Natural killer cell treated with Interleukin-12 subunit alpha and Interleukin-12 subunit beta and Interleukin-15 and Interleukin-18, amount 100 ng/mL, for 72 hours (primary cell): ENCODE measurements at regions not wholly inside any gene's neighbourhood (a gene's known extent, or its start where the extent isn't known, plus 50 kb on each side); places are given as distances from the start of the nearest gene placed in this dataset.
"Not testable (repeated sequence)": the region's sequence is repeated elsewhere in the genome, so short reads cannot be mapped to it uniquely, and the experiment has no call there.

Experiments
- ATAC-seq, 2 donors: fragments of 150-1000 bp; cut with Tn5 transposase in 1 of 2; sonication (Bioruptor Pico), chemical (Tn5 transposase) in 1 of 2; 2 replicates each; pipeline ENCODE4 v1.10.0; 2021
- DNase-seq: peaks from one replicate; pipeline ENCODE4 v3.0.0; 2022; ENCODE audit warnings: low spot score
- H3K27ac Mint-ChIP-seq, 2 donors: 1 replicate in 1 of 2; 2 replicates in 1 of 2; pipeline ENCODE4 v1.8.0; 2022; ENCODE audit warnings: mixed read lengths in 2 of 2, mild to moderate bottlenecking in 1 of 2, moderate library complexity in 1 of 2
- H3K27me3 Mint-ChIP-seq, 2 donors: 1 replicate in 1 of 2; 2 replicates in 1 of 2; pipeline ENCODE4 v1.8.0; 2022; ENCODE audit warnings: mixed read lengths in 2 of 2
- H3K36me3 Mint-ChIP-seq: one replicate; pipeline ENCODE4 v1.8.0; 2022; ENCODE audit warnings: mixed read lengths
- H3K4me1 Mint-ChIP-seq, 2 donors: 1 replicate in 1 of 2; 2 replicates in 1 of 2; pipeline ENCODE4 v1.8.0; 2022; ENCODE audit warnings: low read depth in 2 of 2, mixed read lengths in 2 of 2, mild to moderate bottlenecking in 1 of 2
- H3K4me3 Mint-ChIP-seq: one replicate; pipeline ENCODE4 v1.8.0; 2022; ENCODE audit warnings: mixed read lengths
- H3K9me3 Mint-ChIP-seq: 2 replicates; pipeline ENCODE4 v1.8.0; 2022; ENCODE audit warnings: mixed read lengths

GRCh38 chr13:81275666-81276258 lies 934.8 kb upstream of the SPRY2 start:
- Mint-ChIP-seq H3K27me3 (no peaks in the 10 kb centered on the region), H3K4me1 (no peaks in the 10 kb centered on the region), H3K4me3 (no peak overlapping the region), H3K9me3 (peaks cover 24% of the 10 kb centered on the region), H3K27ac (no peak overlapping the region), H3K36me3 (no peaks in the 10 kb centered on the region)
- ATAC-seq (no peak), DNase-seq (no peak)

DNA sequence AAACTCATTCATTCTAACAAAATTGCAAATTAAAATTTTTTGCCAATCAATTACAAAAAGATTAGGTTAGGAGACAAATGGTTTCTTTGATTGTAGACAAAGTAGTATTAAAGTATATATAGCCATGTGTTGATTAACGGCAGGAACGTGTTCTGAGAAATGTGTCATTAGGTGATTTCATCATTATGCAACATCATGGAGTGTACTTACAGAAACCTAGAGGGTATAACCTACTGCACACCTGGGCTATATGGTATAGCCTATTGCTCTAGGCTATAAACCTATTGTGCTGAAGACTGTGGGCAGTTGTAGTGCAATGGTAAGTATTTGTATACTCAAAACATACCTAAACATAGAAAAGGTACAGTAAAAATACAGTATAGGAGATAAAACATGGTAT lies 906.8 kb upstream of the SPRY2 start:
- Mint-ChIP-seq H3K27ac (no peak overlapping the region), H3K9me3 (peaks cover 11% of the 10 kb centered on the region), H3K4me3 (no peak overlapping the region), H3K36me3 (no peaks in the 10 kb centered on the region), H3K4me1 (no peaks in the 10 kb centered on the region), H3K27me3 (no peaks in the 10 kb centered on the region)
- ATAC-seq, result no peak
- no peak for DNase-seq

GRCh38 chr13:81246556-81246955 lies 905.6 kb upstream of the SPRY2 start:
- peaks cover 16% of the 10 kb centered on the region for H3K9me3 Mint-ChIP-seq
- no peak overlapping the region for H3K27ac Mint-ChIP-seq
- DNase-seq (no peak), ATAC-seq (no peak)
- H3K36me3 Mint-ChIP-seq, result no peaks in the 10 kb centered on the region
- no peaks in the 10 kb centered on the region for H3K4me1 Mint-ChIP-seq
- H3K4me3 Mint-ChIP-seq, result no peak overlapping the region
- no peaks in the 10 kb centered on the region for H3K27me3 Mint-ChIP-seq

GRCh38 chr13:81244011-81244410 lies 903.1 kb upstream of the SPRY2 start:
- no peak overlapping the region for H3K4me3 Mint-ChIP-seq
- H3K27ac Mint-ChIP-seq, result no peak overlapping the region
- H3K4me1 Mint-ChIP-seq, result no peaks in the 10 kb centered on the region
- no peak for ATAC-seq
- DNase-seq, result no peak
- no peaks in the 10 kb centered on the region for H3K27me3 Mint-ChIP-seq
- H3K36me3 Mint-ChIP-seq, result no peaks in the 10 kb centered on the region
- H3K9me3 Mint-ChIP-seq, result peaks cover 19% of the 10 kb centered on the region

- H3K36me3 Mint-ChIP-seq, result no peaks in the 10 kb centered on the region
- ATAC-seq, result no peak
- no peaks in the 10 kb centered on the region for H3K27me3 Mint-ChIP-seq
Measured at GRCh38 chr13:81230386-81230785, 889.5 kb upstream of the SPRY2 start.

DNA sequence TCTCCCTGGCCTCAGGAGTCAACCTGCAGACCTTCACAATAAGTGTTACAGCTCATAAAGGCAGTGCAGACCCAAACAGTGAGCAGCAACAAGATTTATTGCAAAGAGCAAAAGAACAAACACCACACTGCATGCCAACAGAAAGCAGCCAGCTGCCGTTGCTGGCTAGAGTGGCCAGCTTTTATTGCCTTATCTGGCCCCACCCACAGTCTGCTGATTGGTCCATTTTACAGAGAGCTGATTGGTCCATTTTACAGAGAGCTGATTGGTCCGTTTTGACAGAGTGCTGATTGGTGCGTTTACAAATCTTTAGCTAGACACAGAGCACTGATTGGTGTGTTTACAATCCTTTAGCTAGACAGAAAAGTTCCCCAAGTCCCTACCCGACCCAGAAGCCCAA lies 885.9 kb upstream of the SPRY2 start:
- H3K27me3 Mint-ChIP-seq, H3K4me1 Mint-ChIP-seq, H3K27ac Mint-ChIP-seq, H3K4me3 Mint-ChIP-seq, DNase-seq, ATAC-seq, H3K36me3 Mint-ChIP-seq: not testable (repeated sequence)
- peaks cover 12% of the 10 kb centered on the region for H3K9me3 Mint-ChIP-seq

More at GRCh38 chr13:81230386-81230785, 889.5 kb upstream of the SPRY2 start:
- Mint-ChIP-seq H3K9me3 (peaks cover 8% of the 10 kb centered on the region), H3K27ac (no peak overlapping the region), H3K4me1 (no peaks in the 10 kb centered on the region), H3K4me3 (no peak overlapping the region)
- DNase-seq, result no peak

DNA sequence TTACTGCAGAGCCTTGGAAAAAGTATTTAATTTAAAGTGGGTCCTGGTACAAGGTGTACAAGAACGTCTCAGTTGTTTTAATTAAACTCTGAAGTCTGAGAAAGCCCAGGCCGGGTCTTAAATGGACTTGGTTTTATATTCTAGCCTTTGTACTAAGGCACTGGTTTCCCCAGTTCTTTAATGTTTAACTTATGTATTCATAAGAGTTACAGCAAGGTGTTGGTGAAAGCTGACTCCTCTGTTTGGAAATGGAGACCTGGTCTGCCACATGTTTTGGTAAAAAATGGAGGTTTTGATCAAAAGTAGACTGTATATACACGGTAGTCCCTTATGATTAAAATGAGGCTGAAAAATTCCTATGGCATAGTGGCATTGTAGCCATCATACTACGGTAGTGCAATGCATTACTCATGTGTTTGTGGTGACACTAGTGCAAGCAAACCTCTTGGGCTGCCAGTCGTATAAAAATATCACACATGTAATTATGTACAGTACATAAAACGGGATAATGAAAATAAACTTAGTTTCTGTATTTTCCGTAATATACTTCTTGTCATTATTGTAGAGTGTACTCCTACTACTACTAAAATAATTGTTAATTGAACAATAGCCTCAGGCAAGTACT lies 883.4 kb upstream of the SPRY2 start:
- ATAC-seq (no peak), DNase-seq (no peak)
- Mint-ChIP-seq H3K4me3 (no peak overlapping the region), H3K27ac (no peak overlapping the region), H3K36me3 (no peaks in the 10 kb centered on the region), H3K27me3 (no peaks in the 10 kb centered on the region), H3K9me3 (peaks cover 14% of the 10 kb centered on the region), H3K4me1 (no peaks in the 10 kb centered on the region)

GRCh38 chr13:81223778-81224177 lies 882.9 kb upstream of the SPRY2 start:
- Mint-ChIP-seq H3K4me3 (no peak overlapping the region), H3K27ac (no peak overlapping the region), H3K36me3 (no peaks in the 10 kb centered on the region), H3K9me3 (peaks cover 14% of the 10 kb centered on the region), H3K4me1 (no peaks in the 10 kb centered on the region), H3K27me3 (no peaks in the 10 kb centered on the region)
- ATAC-seq, result no peak
- no peak for DNase-seq

DNA sequence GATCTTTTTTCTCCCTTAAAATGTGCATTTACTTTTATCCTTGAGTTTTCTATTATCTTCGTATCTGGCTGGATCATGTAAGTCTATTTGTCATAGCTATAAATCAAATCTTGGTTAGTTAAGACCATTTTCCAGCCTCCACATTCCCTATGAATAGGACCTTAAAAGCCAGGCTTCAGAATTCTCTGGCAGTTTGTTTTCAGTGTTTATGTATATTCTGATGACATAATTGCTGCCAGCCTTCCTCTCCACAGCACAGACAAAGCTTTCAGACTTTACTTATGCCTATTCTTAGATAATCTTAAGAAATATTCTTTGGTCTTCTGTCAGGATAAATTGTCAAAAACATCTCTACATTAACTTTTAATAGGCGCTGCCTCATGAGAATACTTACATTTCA lies 870.8 kb upstream of the SPRY2 start:
- H3K27ac Mint-ChIP-seq, result no peak overlapping the region
- no peaks in the 10 kb centered on the region for H3K36me3 Mint-ChIP-seq
- no peaks in the 10 kb centered on the region for H3K4me1 Mint-ChIP-seq
- no peaks in the 10 kb centered on the region for H3K27me3 Mint-ChIP-seq
- H3K4me3 Mint-ChIP-seq, result no peak overlapping the region
- DNase-seq (no peak), ATAC-seq (no peak)
- H3K9me3 Mint-ChIP-seq, result peaks cover 18% of the 10 kb centered on the region

- Mint-ChIP-seq H3K4me3 (no peak overlapping the region), H3K36me3 (no peaks in the 10 kb centered on the region), H3K4me1 (no peaks in the 10 kb centered on the region), H3K9me3 (peaks cover 11% of the 10 kb centered on the region), H3K27ac (no peak overlapping the region), H3K27me3 (no peaks in the 10 kb centered on the region)
- ATAC-seq, result no peak
- DNase-seq, result no peak
Measured at GRCh38 chr13:81207636-81208035, 866.7 kb upstream of the SPRY2 start.

GRCh38 chr13:81207231-81207630 lies 866.3 kb upstream of the SPRY2 start:
- no peak for ATAC-seq
- H3K27ac Mint-ChIP-seq, result no peak overlapping the region
- H3K27me3 Mint-ChIP-seq, result no peaks in the 10 kb centered on the region
- no peak for DNase-seq
- H3K36me3 Mint-ChIP-seq, result no peaks in the 10 kb centered on the region
- H3K4me3 Mint-ChIP-seq, result no peak overlapping the region
- H3K4me1 Mint-ChIP-seq, result no peaks in the 10 kb centered on the region
- H3K9me3 Mint-ChIP-seq, result peaks cover 11% of the 10 kb centered on the region

- Mint-ChIP-seq H3K27ac (no peak overlapping the region), H3K4me3 (no peak overlapping the region), H3K4me1 (no peaks in the 10 kb centered on the region), H3K27me3 (no peaks in the 10 kb centered on the region), H3K9me3 (peaks cover 12% of the 10 kb centered on the region), H3K36me3 (no peaks in the 10 kb centered on the region)
- DNase-seq (no peak), ATAC-seq (no peak)
Measured at GRCh38 chr13:81203783-81204182, 862.9 kb upstream of the SPRY2 start.

GRCh38 chr13:81199956-81200355 lies 859.0 kb upstream of the SPRY2 start:
- no peak for ATAC-seq
- no peaks in the 10 kb centered on the region for H3K27me3 Mint-ChIP-seq

DNA sequence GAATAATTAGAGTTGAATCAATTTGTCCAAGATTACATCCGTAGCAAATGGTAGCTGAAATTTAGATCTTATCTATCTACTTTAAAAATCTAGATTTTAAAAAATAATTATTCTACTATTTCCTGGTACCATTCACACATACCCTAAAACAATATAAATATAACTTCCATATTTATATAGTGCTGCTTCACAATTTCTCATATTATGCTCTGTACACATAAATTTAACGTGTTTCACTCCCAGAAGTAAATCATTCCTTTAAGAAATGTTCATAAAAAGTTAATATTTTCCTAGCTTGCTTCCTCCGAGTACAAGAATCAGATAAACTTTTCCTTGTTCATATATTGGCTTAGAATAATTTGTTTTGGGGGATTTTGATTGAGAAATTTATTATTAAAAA lies 857.0 kb upstream of the SPRY2 start:
- Mint-ChIP-seq H3K36me3 (no peaks in the 10 kb centered on the region), H3K4me1 (no peaks in the 10 kb centered on the region), H3K9me3 (peaks cover 27% of the 10 kb centered on the region), H3K27ac (no peak overlapping the region), H3K4me3 (no peak overlapping the region), H3K27me3 (no peaks in the 10 kb centered on the region)
- ATAC-seq, result no peak
- DNase-seq, result no peak

More at GRCh38 chr13:81199956-81200355, 859.0 kb upstream of the SPRY2 start:
- Mint-ChIP-seq H3K36me3 (no peaks in the 10 kb centered on the region), H3K4me1 (no peaks in the 10 kb centered on the region), H3K4me3 (no peak overlapping the region), H3K27ac (no peak overlapping the region), H3K9me3 (peaks cover 21% of the 10 kb centered on the region)
- DNase-seq, result no peak

- Mint-ChIP-seq H3K27ac (no peak overlapping the region), H3K27me3 (no peaks in the 10 kb centered on the region), H3K4me3 (no peak overlapping the region)
Measured at GRCh38 chr13:81197483-81197882, 856.6 kb upstream of the SPRY2 start.

More at GRCh38 chr13:81197483-81197882, 856.6 kb upstream of the SPRY2 start:
- DNase-seq (no peak), ATAC-seq (no peak)
- no peaks in the 10 kb centered on the region for H3K36me3 Mint-ChIP-seq
- no peaks in the 10 kb centered on the region for H3K4me1 Mint-ChIP-seq
- H3K9me3 Mint-ChIP-seq, result peaks cover 27% of the 10 kb centered on the region
